ENCODE measurements at regions not wholly inside any gene's neighbourhood (a gene's known extent, or its start where the extent isn't known, plus 50 kb on each side); places are given as distances from the start of the nearest gene placed in this dataset.

DNA sequence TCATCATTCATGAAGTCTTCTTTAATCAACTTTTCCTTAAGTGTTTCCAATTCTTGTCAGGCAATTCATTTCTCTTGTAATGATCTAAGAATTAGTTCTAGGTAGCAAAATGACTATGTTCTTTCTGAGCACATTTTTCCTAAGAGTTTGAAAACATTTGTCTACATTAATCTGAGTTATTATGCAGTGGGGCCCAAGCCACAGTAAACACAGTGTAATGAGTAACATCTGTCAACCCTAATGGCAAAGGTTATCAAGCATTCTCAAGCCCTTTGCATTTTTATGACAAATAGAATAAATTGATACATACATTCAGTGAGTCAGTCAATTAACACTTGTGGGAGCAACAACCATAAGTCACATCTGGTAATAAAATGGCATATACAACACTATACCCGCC, 106.7 kb upstream of the ZC3H12C start:
- H3K27me3 Mint-ChIP-seq (ENCODE audit: low read depth, unreplicated experiment), result no peaks in the 10 kb centered on the region
- H3K36me3 Mint-ChIP-seq (ENCODE audit: low read depth, unreplicated experiment), result no peaks in the 10 kb centered on the region
- H3K9me3 ChIP-seq (ENCODE audit: insufficient read depth, low read depth, low read length), result no peaks in the 10 kb centered on the region
- no peaks in the 10 kb centered on the region for H3K4me1 ChIP-seq (ENCODE audit: insufficient read depth, low read length)
- H3K4me3 Mint-ChIP-seq (ENCODE audit: unreplicated experiment), result no peak overlapping the region
- no peak for TF ChIP-seq EZH2 (IDR thresholded peaks at IDR 0.05; ENCODE audit: insufficient read depth, low read length)
- TF ChIP-seq CTCF (IDR thresholded peaks at IDR 0.05; ENCODE audit: insufficient read depth, low read depth, low read length), result no peak
- no peak overlapping the region for H3K4me3 ChIP-seq (ENCODE audit: insufficient read depth, low read depth, low read length)
- no peak overlapping the region for H3K27ac Mint-ChIP-seq (ENCODE audit: unreplicated experiment)
- no peaks in the 10 kb centered on the region for H3K36me3 ChIP-seq (ENCODE audit: insufficient read depth, low read length)
- no peaks in the 10 kb centered on the region for H3K27me3 ChIP-seq (ENCODE audit: insufficient read depth, low read length)
- H3K9ac ChIP-seq (ENCODE audit: low read length), result no peak overlapping the region
- no peaks in the 10 kb centered on the region for H3K9me3 Mint-ChIP-seq (ENCODE audit: unreplicated experiment)
- no peak overlapping the region for H2AFZ ChIP-seq (ENCODE audit: low read depth, low read length)
- DNase-seq (ENCODE audit: low read depth) (no peak), FAIRE-seq (no peak)
- H4K20me1 ChIP-seq (ENCODE audit: insufficient read depth, low read length), result no peaks in the 10 kb centered on the region
- no peak overlapping the region for H3K27ac ChIP-seq (ENCODE audit: low read depth, low read length)
- H3K79me2 ChIP-seq (ENCODE audit: insufficient read depth, low read length), result no peaks in the 10 kb centered on the region
- no peaks in the 10 kb centered on the region for H3K4me1 Mint-ChIP-seq (ENCODE audit: low read depth, unreplicated experiment)
- no peak overlapping the region for H3K4me2 ChIP-seq (ENCODE audit: low read length)

DNA sequence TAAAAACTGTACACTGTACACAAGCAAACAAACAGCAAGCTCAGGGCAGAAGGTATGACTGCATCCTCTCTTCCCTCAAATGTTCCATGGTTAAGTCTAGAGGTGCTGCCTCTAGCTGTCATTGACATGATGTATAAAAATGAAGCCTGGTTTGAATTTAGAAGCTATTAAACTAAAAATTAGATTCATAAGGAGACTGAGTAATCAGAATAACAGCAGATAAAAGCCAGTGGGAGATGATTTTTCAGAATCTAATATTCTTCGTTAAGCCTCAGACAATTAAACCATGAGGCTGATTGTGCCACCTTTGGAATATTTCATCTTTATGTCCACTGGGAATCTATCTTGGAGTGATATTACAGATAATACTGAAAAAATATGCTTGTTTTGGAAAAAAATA, 101.4 kb upstream of the ZC3H12C start:
- no peak for DNase-seq (ENCODE audit: low read depth)
- Mint-ChIP-seq H3K27ac (ENCODE audit: unreplicated experiment) (no peak overlapping the region), H3K36me3 (ENCODE audit: low read depth, unreplicated experiment) (no peaks in the 10 kb centered on the region), H3K4me1 (ENCODE audit: low read depth, unreplicated experiment) (peaks cover 2% of the 10 kb centered on the region), H3K27me3 (ENCODE audit: low read depth, unreplicated experiment) (no peaks in the 10 kb centered on the region), H3K4me3 (ENCODE audit: unreplicated experiment) (no peak overlapping the region), H3K9me3 (ENCODE audit: unreplicated experiment) (no peaks in the 10 kb centered on the region)
- peaks cover 3% of the 10 kb centered on the region for H3K4me1 ChIP-seq (ENCODE audit: insufficient read depth, low read length)
- H3K4me3 ChIP-seq (ENCODE audit: insufficient read depth, low read depth, low read length), result no peak overlapping the region
- H3K79me2 ChIP-seq (ENCODE audit: insufficient read depth, low read length), result no peaks in the 10 kb centered on the region
- no peaks in the 10 kb centered on the region for H3K36me3 ChIP-seq (ENCODE audit: insufficient read depth, low read length)
- H3K27ac ChIP-seq (ENCODE audit: low read depth, low read length), result no peak overlapping the region
- H3K9me3 ChIP-seq (ENCODE audit: insufficient read depth, low read depth, low read length), result no peaks in the 10 kb centered on the region
- H3K4me2 ChIP-seq (ENCODE audit: low read length), result no peak overlapping the region
- H2AFZ ChIP-seq (ENCODE audit: low read depth, low read length), result no peak overlapping the region
- H3K9ac ChIP-seq (ENCODE audit: low read length), result no peak overlapping the region
- FAIRE-seq, result no peak
- H4K20me1 ChIP-seq (ENCODE audit: insufficient read depth, low read length), result no peaks in the 10 kb centered on the region
- no peaks in the 10 kb centered on the region for H3K27me3 ChIP-seq (ENCODE audit: insufficient read depth, low read length)
- no peak for TF ChIP-seq CTCF (IDR thresholded peaks at IDR 0.05; ENCODE audit: insufficient read depth, low read depth, low read length)
- TF ChIP-seq EZH2 (IDR thresholded peaks at IDR 0.05; ENCODE audit: insufficient read depth, low read length), result no peak

DNA sequence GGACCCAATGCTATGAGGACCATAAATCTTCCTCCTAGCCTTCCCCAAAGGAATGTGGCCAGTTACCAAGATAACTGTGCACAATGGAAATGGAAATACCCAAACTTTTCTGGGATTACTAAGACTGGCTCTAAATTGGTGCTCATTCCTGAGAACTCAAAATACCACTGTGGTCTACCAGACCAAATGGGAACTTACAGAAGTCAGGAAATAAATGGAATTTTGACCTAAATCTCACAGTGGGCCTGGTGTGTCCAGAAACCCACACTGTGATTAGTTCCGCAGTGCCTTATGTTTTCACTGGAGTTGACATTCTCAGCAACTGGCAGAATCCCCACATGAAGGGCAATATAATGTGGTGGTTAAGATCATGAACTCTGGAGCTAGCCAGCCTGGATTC, 99.4 kb upstream of the ZC3H12C start:
- Histone ChIP-seq H3K27ac (ENCODE audit: low read depth, low read length) (no peak overlapping the region), H3K4me1 (ENCODE audit: insufficient read depth, low read length) (peaks cover 3% of the 10 kb centered on the region), H3K9ac (ENCODE audit: low read length) (no peak overlapping the region), H3K27me3 (ENCODE audit: insufficient read depth, low read length) (no peaks in the 10 kb centered on the region), H3K36me3 (ENCODE audit: insufficient read depth, low read length) (no peaks in the 10 kb centered on the region), H4K20me1 (ENCODE audit: insufficient read depth, low read length) (no peaks in the 10 kb centered on the region), H3K79me2 (ENCODE audit: insufficient read depth, low read length) (no peaks in the 10 kb centered on the region), H3K9me3 (ENCODE audit: insufficient read depth, low read depth, low read length) (no peaks in the 10 kb centered on the region), H2AFZ (ENCODE audit: low read depth, low read length) (no peak overlapping the region), H3K4me2 (ENCODE audit: low read length) (no peak overlapping the region), H3K4me3 (ENCODE audit: insufficient read depth, low read depth, low read length) (no peak overlapping the region)
- FAIRE-seq (no peak), DNase-seq (ENCODE audit: low read depth) (peak; percentile 96)
- Mint-ChIP-seq H3K9me3 (ENCODE audit: unreplicated experiment) (no peaks in the 10 kb centered on the region), H3K27ac (ENCODE audit: unreplicated experiment) (no peak overlapping the region), H3K4me3 (ENCODE audit: unreplicated experiment) (no peak overlapping the region), H3K36me3 (ENCODE audit: low read depth, unreplicated experiment) (no peaks in the 10 kb centered on the region), H3K27me3 (ENCODE audit: low read depth, unreplicated experiment) (no peaks in the 10 kb centered on the region), H3K4me1 (ENCODE audit: low read depth, unreplicated experiment) (peaks cover 2% of the 10 kb centered on the region)
- TF ChIP-seq EZH2 (IDR thresholded peaks at IDR 0.05; ENCODE audit: insufficient read depth, low read length), result no peak
- no peak for TF ChIP-seq CTCF (IDR thresholded peaks at IDR 0.05; ENCODE audit: insufficient read depth, low read depth, low read length)
